A673 (cell line): ENCODE measurements at regions not wholly inside any gene's neighbourhood (a gene's known extent, or its start where the extent isn't known, plus 50 kb on each side); places are given as distances from the start of the nearest gene placed in this dataset.

Experiments used
- BruUV-seq: library from RNA; stranded (reverse); fragments of 400-500 nt; replicated peaks from 2 replicates; lab custom pipeline; 2021; lab: Mats Ljungman, UMichigan
- CTCF ChIA-PET: fragments of 300-600 bp; sonication (Branson Sonifier 250); formaldehyde crosslinking; loops from one replicate; lab custom pipeline; 2022; ENCODE audit warnings: antibody characterized with exemption; lab: Charles Lee
- POLR2A ChIA-PET: fragments of 300-600 bp; sonication (Branson Sonifier 250); formaldehyde crosslinking; loops from one replicate; lab custom pipeline; 2022; ENCODE audit warnings: antibody characterized with exemption; ENCODE audit not compliant: low non-redundant PET; lab: Charles Lee
- DNase-seq: peaks from one replicate; pipeline ENCODE4 v3.0.0-alpha.2; 2015; ENCODE audit warnings: low spot score
- H3K27ac ChIP-seq: fragments of 200-600 bp; sonication (generic); 2 replicates; pipeline ENCODE4 v1.5.1; 2016; ENCODE audit warnings: mixed run types, low read depth, mild to moderate bottlenecking, mixed read lengths, antibody characterized with exemption, low read length; ENCODE audit not compliant: poor library complexity, severe bottlenecking
- H3K27me3 ChIP-seq: fragments of 200-600 bp; sonication (generic); replicated peaks from 2 replicates; pipeline ENCODE4 v1.6.1; 2017; ENCODE audit warnings: mixed run types, low read depth, mild to moderate bottlenecking, mixed read lengths, antibody characterized with exemption, low read length; ENCODE audit not compliant: insufficient read depth, poor library complexity
- H3K36me3 ChIP-seq: fragments of 200-600 bp; sonication (generic); 2 replicates; pipeline ENCODE4 v1.6.1; 2016; ENCODE audit warnings: mixed run types, mild to moderate bottlenecking, mixed read lengths, antibody characterized with exemption, low read length; ENCODE audit not compliant: insufficient read depth, poor library complexity, severe bottlenecking
- H3K4me1 ChIP-seq: fragments of 200-600 bp; sonication (generic); 2 replicates; pipeline ENCODE4 v1.6.1; 2017; ENCODE audit warnings: mixed run types, mild to moderate bottlenecking, mixed read lengths, antibody characterized with exemption, low read length; ENCODE audit not compliant: insufficient read depth, poor library complexity, severe bottlenecking
- H3K4me3 ChIP-seq: fragments of 200-600 bp; sonication (generic); 2 replicates; pipeline ENCODE4 v1.5.1; 2016; ENCODE audit warnings: low read depth, mixed run types, mild to moderate bottlenecking, mixed read lengths, low read length; ENCODE audit not compliant: poor library complexity, severe bottlenecking
- H3K9me3 ChIP-seq: fragments of 200-600 bp; sonication (generic); 2 replicates; pipeline ENCODE4 v1.6.1; 2016; ENCODE audit warnings: mixed run types, low read depth, mild to moderate bottlenecking, mixed read lengths, antibody characterized with exemption, low read length; ENCODE audit not compliant: poor library complexity, severe bottlenecking
- CTCF ChIP-seq: fragments of 300-800, 200-600 bp; sonication (generic); conservative IDR thresholded peaks from 2 replicates; pipeline ENCODE4 v1.5.1; 2017; ENCODE audit warnings: low read depth, mild to moderate bottlenecking, antibody characterized with exemption, low read length, moderate library complexity, mixed read lengths
- EZH2 ChIP-seq: fragments of 200-600 bp; sonication (generic); IDR thresholded peaks from 2 replicates; pipeline ENCODE4 v1.6.1; 2017; ENCODE audit warnings: borderline replicate concordance, low read depth, mild to moderate bottlenecking, mixed read lengths, antibody characterized with exemption, low read length; ENCODE audit not compliant: poor library complexity, severe bottlenecking
- intact Hi-C: fragments of 100-400 bp; cut with micrococcal nuclease; formaldehyde crosslinking; loops from one replicate; pipeline ENCODE4 v1.10.0; 2022; ENCODE audit not compliant: unreplicated experiment

DNA sequence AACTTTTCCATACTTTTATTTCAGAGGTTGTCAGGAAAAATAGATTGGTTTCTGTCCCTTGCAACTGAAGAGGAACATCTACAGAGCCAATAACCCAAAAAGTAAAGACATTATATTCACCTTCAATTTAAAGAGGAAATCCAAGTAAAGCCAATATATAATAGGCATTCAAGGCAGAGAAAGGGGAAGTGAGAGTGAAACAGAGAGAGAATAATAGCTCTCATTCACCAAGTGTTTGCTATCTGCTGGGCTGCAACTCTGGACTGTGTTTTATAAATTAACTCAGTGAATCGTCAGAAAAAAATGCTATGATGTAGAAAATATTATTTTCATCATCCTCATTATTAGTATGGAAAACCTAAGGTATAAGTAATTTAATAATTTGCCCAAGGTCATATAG lies 448.5 kb downstream of the TRAM1L1 start:
- Histone ChIP-seq H3K4me1 (no peaks in the 10 kb centered on the region), H3K36me3 (no peaks in the 10 kb centered on the region), H3K9me3 (no peaks in the 10 kb centered on the region), H3K27me3 (no peaks in the 10 kb centered on the region), H3K4me3 (no peak overlapping the region), H3K27ac (no peak overlapping the region)
- no peak for DNase-seq
- ChIA-PET CTCF (no interaction called here), POLR2A (interaction anchor here (0.6 kb wide), 1 partner anchor 824 kb away, joined by 3 read pairs; no protein-coding TSS in a partner anchor)
- BruUV-seq, result no TSS peak
- no peak for TF ChIP-seq EZH2
- TF ChIP-seq CTCF, result no peak
- intact Hi-C loops, result no loop called here

GRCh38 chr4:116632269-116632668 lies 453.1 kb downstream of the TRAM1L1 start:
- intact Hi-C loops, result no loop called here
- Histone ChIP-seq H3K36me3 (no peaks in the 10 kb centered on the region), H3K9me3 (no peaks in the 10 kb centered on the region), H3K4me3 (no peak overlapping the region), H3K27me3 (no peaks in the 10 kb centered on the region), H3K4me1 (no peaks in the 10 kb centered on the region), H3K27ac (no peak overlapping the region)
- POLR2A ChIA-PET, result no interaction called here
- CTCF ChIA-PET, result no interaction called here
- TF ChIP-seq CTCF, result no peak
- no peak for TF ChIP-seq EZH2
- no peak for DNase-seq
- BruUV-seq, result no TSS peak

- Histone ChIP-seq H3K4me1 (no peaks in the 10 kb centered on the region), H3K9me3 (no peaks in the 10 kb centered on the region), H3K27ac (no peak overlapping the region), H3K36me3 (no peaks in the 10 kb centered on the region), H3K27me3 (no peaks in the 10 kb centered on the region), H3K4me3 (no peak overlapping the region)
- intact Hi-C loops, result no loop called here
- BruUV-seq, result no TSS peak
- no peak for DNase-seq
- ChIA-PET CTCF (no interaction called here), POLR2A (no interaction called here)
- TF ChIP-seq EZH2 (no peak), CTCF (no peak)
Observed at GRCh38 chr4:116628598-116628997, 456.8 kb downstream of the TRAM1L1 start.
